Stomach (tissue), 4 donors: ENCODE measurements at regions not wholly inside any gene's neighbourhood (a gene's known extent, or its start where the extent isn't known, plus 50 kb on each side); places are given as distances from the start of the nearest gene placed in this dataset.

ENCODE experiments used
- CTCF ChIP-seq, 7 experiments: fragments of 450-650 bp in 4 of 7; fragments of 200-600 bp in 3 of 7; sonication (generic) in 3 of 7; IDR thresholded peaks; one replicate each; pipeline ENCODE4 v1.5.1; 2016 to 2019; ENCODE audit warnings: antibody characterized with exemption in 7 of 7, control low read depth in 2 of 7, mild to moderate bottlenecking in 1 of 7
- EP300 ChIP-seq: sonication (generic); formaldehyde crosslinking; IDR thresholded peaks from one replicate; pipeline ENCODE4 v1.6.1; 2017; ENCODE audit warnings: antibody characterized with exemption
- POLR2A ChIP-seq, 4 donors: fragments of 450-650 bp; IDR thresholded peaks; one replicate each; pipeline ENCODE4 v1.6.1; 2016; ENCODE audit warnings: antibody characterized with exemption in 4 of 4, control low read depth in 2 of 4, mild to moderate bottlenecking in 1 of 4, moderate library complexity in 1 of 4
- POLR2AphosphoS5 ChIP-seq, 3 donors: sonication (generic); formaldehyde crosslinking; IDR thresholded peaks; one replicate each; pipeline ENCODE4 v1.6.1; 2016; ENCODE audit warnings: antibody characterized with exemption in 3 of 3

- TF ChIP-seq POLR2A (IDR thresholded peaks at IDR 0.05) (no peak), CTCF (IDR thresholded peaks at IDR 0.05) (no peak), POLR2AphosphoS5 (IDR thresholded peaks at IDR 0.05) (no peak), EP300 (no peak)
Measured at GRCh38 chr5:159386028-159386711, 55.9 kb upstream of the IL12B start.
